OCI-LY3 (cell line): ENCODE measurements at regions not wholly inside any gene's neighbourhood (a gene's known extent, or its start where the extent isn't known, plus 50 kb on each side); places are given as distances from the start of the nearest gene placed in this dataset.
A peak's percentile ranks its signal among the peaks of the same experiment; 100 is the strongest.

Source experiments
- H2AFZ ChIP-seq: fragments of 200-600, 300-600 bp; shearing (Covaris generic); 2 replicates; pipeline ENCODE4 v1.6.0; 2014; ENCODE audit warnings: antibody characterized with exemption, low read depth, low read length
- H3K27ac ChIP-seq: fragments of 200-600, 300-600 bp; sonication (generic); 2 replicates; pipeline ENCODE4 v1.5.1; 2014; ENCODE audit warnings: mild to moderate bottlenecking, low read length, moderate library complexity, mixed read lengths
- H3K27me3 ChIP-seq: fragments of 200-600, 300-600 bp; sonication (generic); 2 replicates; pipeline ENCODE4 v1.6.1; 2014; ENCODE audit warnings: low read depth, low read length, mixed read lengths
- H3K36me3 ChIP-seq: fragments of 200-600, 300-600 bp; sonication (generic); replicated peaks from 2 replicates; pipeline ENCODE3; 2014; ENCODE audit warnings: low read depth, low read length, mixed read lengths
- H3K4me1 ChIP-seq: fragments of 300-600, 200-600 bp; sonication (generic); 2 replicates; pipeline ENCODE4 v1.6.1; 2014; ENCODE audit warnings: low read length, mixed read lengths
- H3K4me2 ChIP-seq: fragments of 200-600, 300-600 bp; sonication (generic); 2 replicates; pipeline ENCODE4 v1.6.1; 2014; ENCODE audit warnings: low read length, mixed read lengths
- H3K4me3 ChIP-seq: fragments of 300-600, 200-600 bp; sonication (generic); 2 replicates; pipeline ENCODE4 v1.5.1; 2014; ENCODE audit warnings: antibody characterized with exemption, mild to moderate bottlenecking, low read length, moderate library complexity
- H3K79me2 ChIP-seq: fragments of 300-600, 200-600 bp; shearing (Covaris generic); 2 replicates; pipeline ENCODE4 v1.6.1; 2014; ENCODE audit warnings: mild to moderate bottlenecking, low read length, mixed read lengths
- H3K9ac ChIP-seq: fragments of 300-600, 200-600 bp; shearing (Covaris generic); 2 replicates; pipeline ENCODE4 v1.6.0; 2014; ENCODE audit warnings: mild to moderate bottlenecking, low read length, moderate library complexity
- H3K9me3 ChIP-seq: fragments of 200-600, 300-600 bp; shearing (Covaris generic); 2 replicates; pipeline ENCODE4 v1.6.1; 2014; ENCODE audit warnings: low read length, mixed read lengths; ENCODE audit not compliant: insufficient read depth
- H4K20me1 ChIP-seq: fragments of 200-600, 300-600 bp; sonication (generic); 2 replicates; pipeline ENCODE4 v1.6.1; 2016; ENCODE audit warnings: low read length, mixed read lengths; ENCODE audit not compliant: insufficient read depth
- EZH2phosphoT487 ChIP-seq: fragments of 200-600 bp; shearing (Covaris generic); IDR thresholded peaks from 2 replicates; pipeline ENCODE4 v1.6.1; 2018; ENCODE audit warnings: antibody characterized with exemption, mixed run types, low read depth
- TF ChIP-seq, protein P1 (sequence below): fragments of 200-600, 300-600 bp; sonication (generic); IDR thresholded peaks from 2 replicates; pipeline ENCODE4 v1.5.1; 2014; ENCODE audit warnings: antibody characterized with exemption, low read length, low read depth

DNA sequence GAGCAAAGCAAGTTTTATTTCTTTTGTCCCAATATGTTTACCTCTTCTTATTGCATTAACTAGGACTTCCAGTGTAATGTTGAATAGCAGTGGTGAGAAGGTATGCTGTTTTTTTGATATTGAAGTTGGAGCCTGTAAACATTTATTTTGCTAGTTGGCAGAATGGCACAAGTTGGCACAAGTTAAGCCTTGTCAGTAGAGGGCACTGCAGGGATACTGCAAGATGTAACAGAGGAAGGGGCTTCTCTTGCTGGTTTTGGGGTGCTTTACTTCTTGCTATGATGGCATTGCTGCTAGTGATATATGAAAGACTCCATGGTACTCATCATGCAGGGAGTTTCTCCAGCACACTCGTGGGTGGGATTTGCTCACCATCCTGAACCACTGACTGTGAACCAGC lies 327.3 kb upstream of the ARX start:
- Histone ChIP-seq H3K4me2 (no peak overlapping the region), H3K27me3 (no peaks in the 10 kb centered on the region), H3K4me1 (no peaks in the 10 kb centered on the region), H3K27ac (no peak overlapping the region), H3K9ac (no peak overlapping the region), H3K79me2 (no peaks in the 10 kb centered on the region), H3K36me3 (no peaks in the 10 kb centered on the region), H2AFZ (no peak overlapping the region), H3K9me3 (no peaks in the 10 kb centered on the region), H3K4me3 (no peak overlapping the region), H4K20me1 (no peaks in the 10 kb centered on the region)
- TF ChIP-seq, protein P1, sequence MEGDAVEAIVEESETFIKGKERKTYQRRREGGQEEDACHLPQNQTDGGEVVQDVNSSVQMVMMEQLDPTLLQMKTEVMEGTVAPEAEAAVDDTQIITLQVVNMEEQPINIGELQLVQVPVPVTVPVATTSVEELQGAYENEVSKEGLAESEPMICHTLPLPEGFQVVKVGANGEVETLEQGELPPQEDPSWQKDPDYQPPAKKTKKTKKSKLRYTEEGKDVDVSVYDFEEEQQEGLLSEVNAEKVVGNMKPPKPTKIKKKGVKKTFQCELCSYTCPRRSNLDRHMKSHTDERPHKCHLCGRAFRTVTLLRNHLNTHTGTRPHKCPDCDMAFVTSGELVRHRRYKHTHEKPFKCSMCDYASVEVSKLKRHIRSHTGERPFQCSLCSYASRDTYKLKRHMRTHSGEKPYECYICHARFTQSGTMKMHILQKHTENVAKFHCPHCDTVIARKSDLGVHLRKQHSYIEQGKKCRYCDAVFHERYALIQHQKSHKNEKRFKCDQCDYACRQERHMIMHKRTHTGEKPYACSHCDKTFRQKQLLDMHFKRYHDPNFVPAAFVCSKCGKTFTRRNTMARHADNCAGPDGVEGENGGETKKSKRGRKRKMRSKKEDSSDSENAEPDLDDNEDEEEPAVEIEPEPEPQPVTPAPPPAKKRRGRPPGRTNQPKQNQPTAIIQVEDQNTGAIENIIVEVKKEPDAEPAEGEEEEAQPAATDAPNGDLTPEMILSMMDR = peak; percentile 41
- TF ChIP-seq EZH2phosphoT487 = no peak

DNA sequence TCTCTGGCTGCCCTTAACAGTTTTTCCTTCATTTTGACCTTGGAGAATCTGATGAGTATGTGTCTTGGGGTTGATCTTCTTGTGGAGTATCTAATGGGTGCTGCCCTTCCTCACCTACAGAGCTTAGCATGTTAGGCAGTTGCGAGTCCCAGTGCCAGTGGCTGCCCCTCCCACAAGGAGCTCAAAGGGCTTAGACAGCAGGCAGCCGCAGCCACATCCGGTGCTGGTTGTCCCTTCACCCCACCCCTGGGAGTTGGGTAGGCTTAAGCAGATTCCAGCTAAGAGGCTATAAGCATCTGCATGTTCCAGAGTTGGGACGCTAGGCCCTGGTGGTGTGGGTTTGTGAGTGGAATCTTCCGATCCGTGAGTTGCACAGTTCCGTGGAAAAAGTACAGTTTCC lies 322.1 kb upstream of the ARX start:
- H3K4me2 ChIP-seq = no peak overlapping the region
- no peak overlapping the region for H2AFZ ChIP-seq
- H3K36me3 ChIP-seq = no peaks in the 10 kb centered on the region
- no peak overlapping the region for H3K4me3 ChIP-seq
- no peak overlapping the region for H3K9ac ChIP-seq
- H3K79me2 ChIP-seq = no peaks in the 10 kb centered on the region
- no peaks in the 10 kb centered on the region for H3K9me3 ChIP-seq
- H3K4me1 ChIP-seq = no peaks in the 10 kb centered on the region
- TF ChIP-seq, protein P1 = no peak
- TF ChIP-seq EZH2phosphoT487 = no peak
- no peak overlapping the region for H3K27ac ChIP-seq
- no peaks in the 10 kb centered on the region for H3K27me3 ChIP-seq
- no peaks in the 10 kb centered on the region for H4K20me1 ChIP-seq

DNA sequence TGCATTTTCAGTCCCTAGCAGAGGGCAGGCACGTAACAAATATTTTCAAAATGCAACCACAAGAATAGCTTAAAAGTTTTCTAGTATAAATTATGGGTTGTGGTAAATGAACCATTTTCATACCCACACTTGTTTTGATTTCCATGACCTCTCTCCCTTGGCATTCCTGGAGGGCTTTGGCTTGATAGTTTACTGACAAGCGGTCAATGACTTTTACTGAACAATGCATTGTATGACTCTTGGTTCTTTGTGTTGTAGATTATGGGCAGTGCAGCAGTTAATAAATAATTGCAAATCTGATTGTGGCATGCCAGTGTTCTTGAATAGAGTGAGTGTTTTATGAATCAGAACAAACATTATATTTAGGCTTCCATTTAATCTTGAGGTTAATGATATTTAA lies 285.2 kb upstream of the ARX start:
- TF ChIP-seq, protein P1 = no peak
- no peak for TF ChIP-seq EZH2phosphoT487
- no peak overlapping the region for H3K27ac ChIP-seq
- H2AFZ ChIP-seq = no peak overlapping the region
- H4K20me1 ChIP-seq = no peaks in the 10 kb centered on the region
- H3K9ac ChIP-seq = no peak overlapping the region
- no peaks in the 10 kb centered on the region for H3K9me3 ChIP-seq
- H3K4me2 ChIP-seq = no peak overlapping the region
- H3K4me3 ChIP-seq = no peak overlapping the region
- H3K4me1 ChIP-seq = peaks cover 5% of the 10 kb centered on the region; the same call in 1 of the 2 replicates
- H3K27me3 ChIP-seq = no peaks in the 10 kb centered on the region
- no peaks in the 10 kb centered on the region for H3K36me3 ChIP-seq
- H3K79me2 ChIP-seq = no peaks in the 10 kb centered on the region

DNA sequence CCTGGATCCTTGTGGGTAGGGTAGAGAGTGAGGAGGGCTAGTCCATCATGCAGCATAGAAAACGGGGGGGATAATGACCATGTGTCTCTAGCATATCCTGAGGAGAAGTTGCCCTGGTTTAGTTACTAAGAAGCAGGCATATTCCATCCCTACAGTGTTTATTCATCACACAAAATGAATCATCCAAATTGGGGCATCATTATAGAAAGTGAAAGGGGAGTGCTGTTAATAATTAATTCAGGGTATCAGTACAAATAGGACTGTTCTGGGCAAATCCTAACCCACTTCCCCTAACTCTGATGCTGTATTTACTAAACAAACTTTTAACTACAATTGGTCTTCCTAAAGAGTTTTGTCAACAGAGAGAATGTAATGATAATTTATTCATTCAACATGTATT lies 281.1 kb upstream of the ARX start:
- Histone ChIP-seq H3K27me3 (no peaks in the 10 kb centered on the region), H4K20me1 (no peaks in the 10 kb centered on the region)

More for the DNA sequence above, 281.1 kb upstream of the ARX start:
- no peak for TF ChIP-seq EZH2phosphoT487
- TF ChIP-seq, protein P1 = no peak
- Histone ChIP-seq H3K79me2 (no peaks in the 10 kb centered on the region), H3K9me3 (no peaks in the 10 kb centered on the region), H3K9ac (no peak overlapping the region), H3K4me2 (no peak overlapping the region), H3K4me1 (peaks cover 5% of the 10 kb centered on the region; the same call in 1 of the 2 replicates), H3K4me3 (no peak overlapping the region), H3K36me3 (no peaks in the 10 kb centered on the region), H3K27ac (no peak overlapping the region), H2AFZ (no peak overlapping the region)
